Stomach (tissue), 8 donors: ENCODE measurements at regions not wholly inside any gene's neighbourhood (a gene's known extent, or its start where the extent isn't known, plus 50 kb on each side); places are given as distances from the start of the nearest gene placed in this dataset.

ENCODE experiments used
- DNase-seq, 2 donors: peaks; one replicate each; pipeline versions ENCODE4 v3.0.0 to v3.0.0-alpha.2; 2013 to 2019
- H3K27ac ChIP-seq, 5 donors: fragments of 200-600 bp in 4 of 5; sonication (generic) in 4 of 5; one replicate each; pipeline ENCODE4 v1.5.1; 2013 to 2019; ENCODE audit warnings: mild to moderate bottlenecking in 1 of 5, moderate library complexity in 1 of 5
- H3K27me3 ChIP-seq, 3 donors: fragments of 200-600 bp; sonication (generic); one replicate each; pipeline ENCODE4 v1.5.1; 2017 to 2019; ENCODE audit warnings: mixed run types in 1 of 3
- H3K36me3 ChIP-seq, 4 donors: fragments of 200-600 bp; sonication (generic); 1 replicate in 3 of 4; 2 replicates in 1 of 4; pipeline ENCODE4 v1.5.1; 2016 to 2019
- H3K4me1 ChIP-seq, 4 donors: fragments of 200-600 bp; sonication (generic); one replicate each; pipeline ENCODE4 v1.5.1; 2016 to 2019
- H3K4me3 ChIP-seq, 4 donors: fragments of 200-600 bp; sonication (generic) in 3 of 4; one replicate each; pipeline ENCODE4 v1.5.1; 2016 to 2019; ENCODE audit warnings: mild to moderate bottlenecking in 1 of 4
- H3K9me3 ChIP-seq, 4 donors: fragments of 200-600 bp; sonication (generic); one replicate each; pipeline ENCODE4 v1.5.1; 2016 to 2019
- CTCF ChIP-seq, 7 experiments: fragments of 450-650 bp in 4 of 7; fragments of 200-600 bp in 3 of 7; sonication (generic) in 3 of 7; IDR thresholded peaks; one replicate each; pipeline ENCODE4 v1.5.1; 2016 to 2019; ENCODE audit warnings: antibody characterized with exemption in 7 of 7, control low read depth in 2 of 7, mild to moderate bottlenecking in 1 of 7
- EP300 ChIP-seq: sonication (generic); formaldehyde crosslinking; IDR thresholded peaks from one replicate; pipeline ENCODE4 v1.6.1; 2017; ENCODE audit warnings: antibody characterized with exemption
- POLR2A ChIP-seq, 4 donors: fragments of 450-650 bp; IDR thresholded peaks; one replicate each; pipeline ENCODE4 v1.6.1; 2016; ENCODE audit warnings: antibody characterized with exemption in 4 of 4, control low read depth in 2 of 4, mild to moderate bottlenecking in 1 of 4, moderate library complexity in 1 of 4
- POLR2AphosphoS5 ChIP-seq, 3 donors: sonication (generic); formaldehyde crosslinking; IDR thresholded peaks; one replicate each; pipeline ENCODE4 v1.6.1; 2016; ENCODE audit warnings: antibody characterized with exemption in 3 of 3
- WGBS, 5 donors: extraction: QIAGEN DNeasy Blood & Tissue Kit in 3 of 5; methylation state at CpG; one replicate each; pipeline versions ENCODE4 v1.1.5 to v1.1.7; 2013 to 2018; 5-methylcytosine and 5-hydroxymethylcytosine counted together
- intact Hi-C: fragments of 100-400 bp; cut with DNase I; formaldehyde crosslinking; loops from one replicate; pipeline ENCODE4 v1.15.1; 2023; ENCODE audit warnings: low total_unique reads
- donor health status: healthy with polysubstance abuse.
- donor health status: Bipolar disorder and iron deficiency.
- donor health status: healthy.

GRCh38 chr20:24817351-24817750 is 131.7 kb upstream of the CST7 start:
- no peak for DNase-seq
- Histone ChIP-seq H3K27me3 (peaks cover 0 to 4% (median 0%) of the 10 kb centered on the region in 3 donors), H3K4me1 (no peaks in the 10 kb centered on the region), H3K36me3 (no peaks in the 10 kb centered on the region), H3K9me3 (peaks cover 0 to 4% (median 0%) of the 10 kb centered on the region in 4 donors), H3K4me3 (no peak overlapping the region), H3K27ac (no peak overlapping the region)
- intact Hi-C loops, result no loop called here
- WGBS, 5 donors, result 73 to 83% (median 81%) methylated on average over 6 of the region's 6 CpGs
- TF ChIP-seq EP300 (no peak), POLR2AphosphoS5 (IDR thresholded peaks at IDR 0.05) (no peak), POLR2A (IDR thresholded peaks at IDR 0.05) (no peak), CTCF (IDR thresholded peaks at IDR 0.05) (no peak)

GRCh38 chr20:24818056-24818455 is 131.0 kb upstream of the CST7 start:
- no peaks in the 10 kb centered on the region for H3K4me1 ChIP-seq
- no peak overlapping the region for H3K27ac ChIP-seq
- intact Hi-C loops, result no loop called here
- 78 to 86% (median 84%) methylated on average over 5 of the region's 5 CpGs for WGBS, 5 donors
- no peak for DNase-seq
- TF ChIP-seq CTCF (IDR thresholded peaks at IDR 0.05), result no peak
- TF ChIP-seq EP300, result no peak
- TF ChIP-seq POLR2AphosphoS5 (IDR thresholded peaks at IDR 0.05), result no peak
- H3K36me3 ChIP-seq, result no peaks in the 10 kb centered on the region
- H3K9me3 ChIP-seq, result peaks cover 0 to 4% (median 0%) of the 10 kb centered on the region in 4 donors
- peaks cover 0 to 4% (median 0%) of the 10 kb centered on the region in 3 donors for H3K27me3 ChIP-seq
- no peak overlapping the region for H3K4me3 ChIP-seq

- peaks cover 0 to 4% (median 0%) of the 10 kb centered on the region in 4 donors for H3K9me3 ChIP-seq
- DNase-seq, result no peak
- TF ChIP-seq POLR2AphosphoS5 (IDR thresholded peaks at IDR 0.05) (no peak), EP300 (no peak), POLR2A (IDR thresholded peaks at IDR 0.05) (no peak), CTCF (IDR thresholded peaks at IDR 0.05) (no peak)
- H3K27me3 ChIP-seq, result peaks cover 0 to 4% (median 0%) of the 10 kb centered on the region in 3 donors
- intact Hi-C loops, result no loop called here
- no peaks in the 10 kb centered on the region for H3K4me1 ChIP-seq
- no peak overlapping the region for H3K27ac ChIP-seq
- no peaks in the 10 kb centered on the region for H3K36me3 ChIP-seq
- no peak overlapping the region for H3K4me3 ChIP-seq
- WGBS, 5 donors, result 85 to 94% (median 89%) methylated on average over 9 to 14 of the region's 14 CpGs
Measured at GRCh38 chr20:24819331-24819965, 129.6 kb upstream of the CST7 start.

- 89 to 92% (median 91%) methylated on average over 6 of the region's 6 CpGs for WGBS, 5 donors
- DNase-seq, result no peak
- Histone ChIP-seq H3K27ac (no peak overlapping the region), H3K27me3 (peaks cover 0 to 4% (median 0%) of the 10 kb centered on the region in 3 donors), H3K4me1 (no peaks in the 10 kb centered on the region), H3K9me3 (peaks cover 0 to 4% (median 0%) of the 10 kb centered on the region in 4 donors), H3K36me3 (no peaks in the 10 kb centered on the region), H3K4me3 (no peak overlapping the region)
- no peak for TF ChIP-seq CTCF (IDR thresholded peaks at IDR 0.05)
- intact Hi-C loops, result no loop called here
Measured at GRCh38 chr20:24820345-24820744, 128.7 kb upstream of the CST7 start.
